GM23338 (cell line): ENCODE measurements at regions not wholly inside any gene's neighbourhood (a gene's known extent, or its start where the extent isn't known, plus 50 kb on each side); places are given as distances from the start of the nearest gene placed in this dataset.

Experiments used
- ATAC-seq: fragments of 200-7000 bp; cut with Tn5 transposase; 3 replicates; pipeline ENCODE4 v1.9.1; 2020
- DNase-seq: peaks from one replicate; pipeline ENCODE4 v3.0.0-alpha.2; 2015; ENCODE audit warnings: low spot score
- H2AFZ ChIP-seq: fragments of 200-600 bp; sonication (generic); 2 replicates; pipeline ENCODE4 v1.8.0; 2016; ENCODE audit warnings: antibody characterized with exemption, mild to moderate bottlenecking, moderate library complexity
- H3F3A ChIP-seq: fragments of 200-600 bp; sonication (generic); replicated peaks from 2 replicates; pipeline ENCODE4 v1.8.0; 2017; ENCODE audit warnings: antibody characterized with exemption, mixed run types, low read depth
- H3K27ac ChIP-seq: fragments of 200-600 bp; sonication (generic); 2 replicates; pipeline ENCODE4 v1.6.1; 2016; ENCODE audit warnings: low read depth
- H3K27me3 ChIP-seq: fragments of 200-600 bp; sonication (generic); 2 replicates; pipeline ENCODE4 v1.8.0; 2016; ENCODE audit warnings: mild to moderate bottlenecking, mixed run types, moderate library complexity; ENCODE audit not compliant: insufficient read depth
- H3K36me3 ChIP-seq: fragments of 200-600 bp; sonication (generic); 2 replicates; pipeline ENCODE4 v1.8.0; 2016; ENCODE audit warnings: mild to moderate bottlenecking; ENCODE audit not compliant: insufficient read depth
- H3K4me1 ChIP-seq: fragments of 200-600 bp; sonication (generic); 2 replicates; pipeline ENCODE4 v1.8.0; 2016; ENCODE audit warnings: mild to moderate bottlenecking, moderate library complexity; ENCODE audit not compliant: insufficient read depth
- H3K4me2 ChIP-seq: fragments of 200-600 bp; sonication (generic); 2 replicates; pipeline ENCODE4 v1.7.1; 2017; ENCODE audit warnings: mixed run types
- H3K4me3 ChIP-seq: fragments of 200-600 bp; sonication (generic); 2 replicates; pipeline ENCODE4 v1.6.1; 2016; ENCODE audit warnings: mixed run types
- H3K79me2 ChIP-seq: fragments of 200-600 bp; sonication (generic); replicated peaks from 2 replicates; pipeline ENCODE4 v1.8.0; 2017; ENCODE audit warnings: mild to moderate bottlenecking; ENCODE audit not compliant: insufficient read depth
- H3K9me2 ChIP-seq: fragments of 200-600 bp; sonication (generic); 2 replicates; pipeline ENCODE4 v1.8.0; 2017; ENCODE audit not compliant: insufficient read depth
- H4K20me1 ChIP-seq: fragments of 200-600 bp; sonication (generic); replicated peaks from 2 replicates; pipeline ENCODE4 v1.8.0; 2017; ENCODE audit warnings: mild to moderate bottlenecking; ENCODE audit not compliant: insufficient read depth
- H3K27ac Mint-ChIP-seq: 2 replicates; pipeline ENCODE4 v1.8.0; 2020; ENCODE audit warnings: inconsistent platforms, mild to moderate bottlenecking, moderate library complexity, mixed read lengths
- H3K27me3 Mint-ChIP-seq: 3 replicates; pipeline ENCODE4 v1.8.0; 2022; ENCODE audit warnings: low read depth, mild to moderate bottlenecking, moderate library complexity, mixed read lengths, inconsistent platforms; ENCODE audit not compliant: insufficient read depth, poor library complexity
- H3K36me3 Mint-ChIP-seq: 3 replicates; pipeline ENCODE4 v1.8.0; 2021; ENCODE audit warnings: low read depth, mild to moderate bottlenecking, inconsistent platforms, moderate library complexity, mixed read lengths
- H3K4me1 Mint-ChIP-seq: 3 replicates; pipeline ENCODE4 v1.8.0; 2020; ENCODE audit warnings: mild to moderate bottlenecking, inconsistent platforms, mixed read lengths
- H3K4me3 Mint-ChIP-seq: 3 replicates; pipeline ENCODE4 v1.8.0; 2021; ENCODE audit warnings: moderate library complexity, mild to moderate bottlenecking, inconsistent platforms, mixed read lengths
- H3K9me3 Mint-ChIP-seq: 3 replicates; pipeline ENCODE4 v1.8.0; 2020; ENCODE audit warnings: moderate library complexity, mild to moderate bottlenecking, inconsistent platforms, mixed read lengths
- CREB1 ChIP-seq: fragments of 250-450 bp; sonication (Bioruptor Pico); IDR thresholded peaks from 2 replicates; pipeline ENCODE4 v1.5.0; 2020; ENCODE audit warnings: low read depth, mild to moderate bottlenecking, moderate library complexity
- CTCF ChIP-seq, 2 experiments: fragments of 200-600 bp in 1 of 2; sonication (generic) in 1 of 2; conservative IDR thresholded peaks; 2 replicates each; pipeline versions ENCODE4 v1.5.1 to v1.6.1; 2016 to 2017; ENCODE audit warnings: antibody characterized with exemption in 2 of 2, low read depth in 2 of 2, mild to moderate bottlenecking in 2 of 2, moderate library complexity in 1 of 2
- EZH2 ChIP-seq: fragments of 200-600 bp; sonication (generic); IDR thresholded peaks from one replicate; pipeline ENCODE4 v1.8.0; 2017; ENCODE audit warnings: antibody characterized with exemption, mild to moderate bottlenecking, low read depth; ENCODE audit not compliant: unreplicated experiment
- EZH2phosphoT487 ChIP-seq: fragments of 200-600 bp; sonication (generic); IDR thresholded peaks from one replicate; pipeline ENCODE4 v1.8.1; 2018; ENCODE audit warnings: antibody characterized with exemption; ENCODE audit not compliant: unreplicated experiment
- JUNB ChIP-seq: IDR thresholded peaks from one replicate; pipeline ENCODE4 v1.6.1; 2016; ENCODE audit warnings: antibody characterized with exemption; ENCODE audit not compliant: unreplicated experiment
- POLR2AphosphoS5 ChIP-seq: IDR thresholded peaks from 2 replicates; pipeline ENCODE4 v1.6.1; 2016; ENCODE audit warnings: antibody characterized with exemption, low read depth
- STAT1 ChIP-seq: IDR thresholded peaks from one replicate; pipeline ENCODE4 v1.6.1; 2016; ENCODE audit warnings: antibody characterized with exemption; ENCODE audit not compliant: unreplicated experiment
- ZNF331 ChIP-seq: fragments of 250-450 bp; sonication (Bioruptor Pico); IDR thresholded peaks from 2 replicates; pipeline ENCODE4 v1.5.0; 2020; ENCODE audit warnings: low read depth, mild to moderate bottlenecking, moderate library complexity
- ZNF462 ChIP-seq: fragments of 250-450 bp; sonication (Bioruptor Pico); IDR thresholded peaks from 2 replicates; pipeline ENCODE4 v1.5.0; 2020; ENCODE audit warnings: mild to moderate bottlenecking, moderate library complexity

- no peak overlapping the region for H3K27ac Mint-ChIP-seq
These were observed 2121.3 kb downstream of the NCAM2 start for GRCh38 chr21:23119491-23119890.

GRCh38 chr21:23127973-23128372 lies 2129.8 kb downstream of the NCAM2 start:
- Mint-ChIP-seq H3K27me3 (no peaks in the 10 kb centered on the region), H3K4me3 (no peak overlapping the region), H3K9me3 (no peaks in the 10 kb centered on the region), H3K36me3 (no peaks in the 10 kb centered on the region), H3K27ac (no peak overlapping the region), H3K4me1 (peaks cover 7% of the 10 kb centered on the region; the same call in 1 of the 3 replicates)
- H3K79me2 ChIP-seq, result no peaks in the 10 kb centered on the region
- no peak overlapping the region for H3K4me3 ChIP-seq
- ATAC-seq, result peak; percentile 70
- H3K27me3 ChIP-seq, result no peaks in the 10 kb centered on the region
- H4K20me1 ChIP-seq, result no peaks in the 10 kb centered on the region
- H3K36me3 ChIP-seq, result no peaks in the 10 kb centered on the region
- TF ChIP-seq ZNF331 (CRISPR knock-in tag), result no peak
- peak; percentile 78 for TF ChIP-seq CTCF (conservative IDR thresholded peaks at IDR 0.05; ENCODE audit: low read depth in 2 of 2)
- H3K9me2 ChIP-seq, result no peaks in the 10 kb centered on the region
- no peak overlapping the region for H3K4me2 ChIP-seq
- H3K4me1 ChIP-seq, result peaks cover 9% of the 10 kb centered on the region; the same call in 1 of the 2 replicates
- peak; percentile 66 for DNase-seq
- H3K27ac ChIP-seq, result no peak overlapping the region
- H3F3A ChIP-seq, result no peaks in the 10 kb centered on the region
- no peak overlapping the region for H2AFZ ChIP-seq

More at GRCh38 chr21:23119491-23119890, 2121.3 kb downstream of the NCAM2 start:
- Histone ChIP-seq H3K27ac (no peak overlapping the region), H4K20me1 (no peaks in the 10 kb centered on the region), H3K27me3 (no peaks in the 10 kb centered on the region), H3K79me2 (no peaks in the 10 kb centered on the region), H3K4me3 (no peak overlapping the region), H3K36me3 (no peaks in the 10 kb centered on the region), H2AFZ (no peak overlapping the region), H3F3A (no peaks in the 10 kb centered on the region), H3K4me2 (no peak overlapping the region), H3K4me1 (no peaks in the 10 kb centered on the region), H3K9me2 (no peaks in the 10 kb centered on the region)
- DNase-seq (no peak), ATAC-seq (no peak)
- H3K4me1 Mint-ChIP-seq, result peaks cover 1% of the 10 kb centered on the region; the same call in 2 of the 3 replicates
- no peaks in the 10 kb centered on the region for H3K27me3 Mint-ChIP-seq
- no peaks in the 10 kb centered on the region for H3K36me3 Mint-ChIP-seq
- no peaks in the 10 kb centered on the region for H3K9me3 Mint-ChIP-seq
- H3K4me3 Mint-ChIP-seq, result no peak overlapping the region
- no peak for TF ChIP-seq JUNB
- no peak for TF ChIP-seq CREB1 (CRISPR knock-in tag)

- Mint-ChIP-seq H3K4me3 (no peak overlapping the region), H3K9me3 (peaks cover 9% of the 10 kb centered on the region), H3K4me1 (peaks cover 7% of the 10 kb centered on the region; the same call in 1 of the 3 replicates), H3K36me3 (peaks cover 6% of the 10 kb centered on the region; the same call in 2 of the 3 replicates), H3K27ac (no peak overlapping the region), H3K27me3 (no peaks in the 10 kb centered on the region)
- no peaks in the 10 kb centered on the region for H3K79me2 ChIP-seq
- no peak overlapping the region for H2AFZ ChIP-seq
- no peaks in the 10 kb centered on the region for H4K20me1 ChIP-seq
- no peak overlapping the region for H3K27ac ChIP-seq
- H3K4me1 ChIP-seq, result peaks cover 9% of the 10 kb centered on the region; the same call in 1 of the 2 replicates
- ATAC-seq (no peak), DNase-seq (peak; percentile 4)
- H3K27me3 ChIP-seq, result no peaks in the 10 kb centered on the region
- H3F3A ChIP-seq, result no peaks in the 10 kb centered on the region
- H3K4me2 ChIP-seq, result no peak overlapping the region
- no peaks in the 10 kb centered on the region for H3K9me2 ChIP-seq
- no peak overlapping the region for H3K4me3 ChIP-seq
- H3K36me3 ChIP-seq, result no peaks in the 10 kb centered on the region
- TF ChIP-seq EZH2, result no peak
- TF ChIP-seq ZNF331 (CRISPR knock-in tag), result no peak
- no peak for TF ChIP-seq JUNB
- no peak for TF ChIP-seq STAT1
- TF ChIP-seq POLR2AphosphoS5, result no peak
- TF ChIP-seq EZH2phosphoT487, result no peak
- TF ChIP-seq ZNF462 (CRISPR knock-in tag), result no peak
- no peak for TF ChIP-seq CREB1 (CRISPR knock-in tag)
These were observed 2132.1 kb downstream of the NCAM2 start for GRCh38 chr21:23130308-23130707.
